ENCODE measurements at regions not wholly inside any gene's neighbourhood (a gene's known extent, or its start where the extent isn't known, plus 50 kb on each side); places are given as distances from the start of the nearest gene placed in this dataset.

DNA sequence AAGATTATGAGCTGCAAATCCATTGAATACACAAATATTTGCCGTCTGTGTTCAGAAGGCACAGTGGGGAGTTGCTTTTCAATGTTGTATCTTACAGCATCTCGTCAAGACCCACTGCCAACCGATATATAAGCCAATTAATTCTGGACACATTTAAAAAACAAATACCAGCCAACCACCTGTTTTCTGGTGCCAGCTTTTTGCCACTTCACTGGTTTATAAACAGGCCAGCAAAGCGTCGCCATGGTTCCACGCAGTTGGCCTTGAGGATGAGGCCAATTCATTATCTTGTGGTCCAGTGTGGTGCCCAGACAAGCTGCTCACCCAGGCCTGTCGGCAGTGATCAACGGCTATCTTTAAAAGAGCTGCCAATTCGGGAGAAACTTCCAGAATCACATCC lies 321.0 kb downstream of the TCERG1L start:
- DNase-seq: peak; percentile 7

DNA sequence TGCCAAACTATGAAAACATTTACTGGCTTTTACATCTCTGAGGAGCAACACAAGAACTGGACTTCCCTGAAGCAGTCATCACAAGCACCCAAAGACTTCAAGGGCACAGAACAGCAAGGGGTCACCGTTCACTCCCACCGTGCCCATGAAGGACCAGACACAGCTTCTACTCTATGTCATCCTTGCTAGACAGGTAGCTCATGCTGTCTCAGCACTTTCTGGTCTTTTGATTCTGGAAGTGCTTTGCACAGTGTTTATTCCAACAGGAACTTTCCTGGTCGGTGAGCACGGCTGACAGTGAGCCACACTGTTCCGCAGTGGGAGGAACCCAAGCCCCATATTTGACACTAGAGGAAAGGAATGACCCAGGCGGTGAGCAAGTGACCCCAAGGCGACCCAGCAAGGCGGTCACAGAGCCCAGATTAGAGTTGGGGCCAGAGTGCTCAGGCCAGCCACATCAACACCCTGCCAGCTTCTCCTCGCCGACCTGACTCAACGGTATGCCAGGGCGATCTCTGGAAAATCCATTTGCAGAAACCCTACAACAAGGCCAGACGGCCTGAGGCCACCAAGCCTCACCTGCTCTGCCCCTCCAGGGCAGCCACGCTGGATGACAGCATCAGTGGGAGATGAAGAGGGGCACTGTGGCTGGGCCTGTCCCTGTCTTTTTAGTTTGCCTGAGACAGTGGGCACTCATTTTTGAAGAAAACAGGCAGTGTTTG lies 318.6 kb downstream of the TCERG1L start:
- DNase-seq: no peak

DNA sequence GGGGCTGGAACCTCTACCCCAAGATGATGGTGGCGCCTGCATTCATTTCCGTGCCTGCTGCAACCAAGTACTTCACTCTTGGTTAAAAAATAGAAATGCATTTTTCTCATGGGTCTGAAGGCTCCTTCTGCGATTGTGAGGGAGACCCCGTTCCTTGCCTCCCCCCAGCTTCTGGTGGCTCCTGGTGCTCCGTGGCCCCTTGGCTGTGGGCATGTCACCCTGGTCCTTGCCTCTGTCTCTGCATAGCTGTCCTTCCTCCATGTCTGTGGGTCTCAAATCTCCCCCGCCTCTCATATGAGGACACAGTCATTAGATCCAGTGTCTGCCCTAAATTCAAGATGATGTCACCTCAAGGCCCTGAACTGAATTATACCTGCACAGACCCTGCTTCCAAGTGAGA lies 317.9 kb downstream of the TCERG1L start:
- DNase-seq: no peak

- no peak for DNase-seq
These were observed 317.3 kb downstream of the TCERG1L start for GRCh38 chr10:130994191-130994590.

GRCh38 chr10:130994845-130995244 lies 316.7 kb downstream of the TCERG1L start:
- DNase-seq: no peak

DNA sequence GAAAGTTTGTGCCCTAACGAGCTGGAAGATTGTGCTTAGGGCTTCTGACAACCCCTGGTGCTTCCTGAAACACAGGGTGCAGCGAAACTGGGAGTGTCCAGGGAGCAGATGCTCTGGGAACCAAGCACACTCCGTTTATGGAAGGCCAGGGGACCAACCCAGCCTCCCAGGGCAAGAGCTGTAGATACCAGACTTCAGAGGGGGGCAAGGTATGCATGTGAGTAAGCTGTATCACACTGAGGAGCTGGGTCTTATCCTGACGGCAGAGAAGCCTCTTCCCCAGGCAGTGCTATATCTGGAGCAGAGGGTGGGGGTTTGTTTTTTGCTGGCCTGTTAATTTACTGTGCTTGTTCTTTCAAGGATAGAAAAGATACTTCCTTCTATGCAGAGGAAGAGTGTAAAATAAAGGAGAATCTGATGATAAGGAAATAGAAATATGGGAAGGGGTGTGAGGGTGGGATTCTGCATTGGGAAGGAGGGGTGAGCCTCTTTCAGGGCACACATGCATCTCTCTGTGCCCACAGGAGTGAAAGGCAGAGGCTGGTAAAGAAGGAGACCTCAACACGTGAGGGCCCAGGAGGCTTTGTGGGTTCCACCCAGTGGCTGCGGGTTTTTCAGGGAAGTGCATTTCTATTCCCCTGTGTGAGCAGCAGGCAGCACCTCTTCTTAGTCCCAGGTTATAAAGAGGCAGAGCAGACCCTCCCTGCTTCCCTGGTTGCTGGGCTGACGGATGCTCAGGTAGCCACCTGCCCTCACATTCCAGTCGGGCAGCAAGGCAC lies 314.1 kb downstream of the TCERG1L start:
- no peak for DNase-seq

DNA sequence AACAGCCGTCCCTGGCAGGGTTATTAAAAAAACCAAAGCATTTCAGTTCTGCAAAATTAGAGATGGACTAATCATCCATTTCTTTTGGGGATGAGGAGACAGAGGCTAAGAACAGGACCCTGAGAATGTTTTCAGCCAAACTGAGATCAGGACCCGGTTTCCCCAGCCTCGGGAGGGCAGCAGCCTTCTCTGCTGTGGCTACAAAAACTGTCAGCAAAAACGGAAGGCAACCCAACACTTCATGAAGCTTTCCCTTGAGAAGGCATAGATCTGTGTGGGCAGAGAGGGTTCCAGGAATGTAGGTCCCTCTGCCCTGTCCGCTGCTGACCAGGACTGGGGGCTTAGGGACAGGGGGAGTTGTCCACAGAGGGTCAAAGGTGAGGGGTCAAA lies 313.5 kb downstream of the TCERG1L start:
- DNase-seq: no peak

- DNase-seq: no peak
These were observed 312.9 kb downstream of the TCERG1L start for GRCh38 chr10:130998642-130999041.

DNA sequence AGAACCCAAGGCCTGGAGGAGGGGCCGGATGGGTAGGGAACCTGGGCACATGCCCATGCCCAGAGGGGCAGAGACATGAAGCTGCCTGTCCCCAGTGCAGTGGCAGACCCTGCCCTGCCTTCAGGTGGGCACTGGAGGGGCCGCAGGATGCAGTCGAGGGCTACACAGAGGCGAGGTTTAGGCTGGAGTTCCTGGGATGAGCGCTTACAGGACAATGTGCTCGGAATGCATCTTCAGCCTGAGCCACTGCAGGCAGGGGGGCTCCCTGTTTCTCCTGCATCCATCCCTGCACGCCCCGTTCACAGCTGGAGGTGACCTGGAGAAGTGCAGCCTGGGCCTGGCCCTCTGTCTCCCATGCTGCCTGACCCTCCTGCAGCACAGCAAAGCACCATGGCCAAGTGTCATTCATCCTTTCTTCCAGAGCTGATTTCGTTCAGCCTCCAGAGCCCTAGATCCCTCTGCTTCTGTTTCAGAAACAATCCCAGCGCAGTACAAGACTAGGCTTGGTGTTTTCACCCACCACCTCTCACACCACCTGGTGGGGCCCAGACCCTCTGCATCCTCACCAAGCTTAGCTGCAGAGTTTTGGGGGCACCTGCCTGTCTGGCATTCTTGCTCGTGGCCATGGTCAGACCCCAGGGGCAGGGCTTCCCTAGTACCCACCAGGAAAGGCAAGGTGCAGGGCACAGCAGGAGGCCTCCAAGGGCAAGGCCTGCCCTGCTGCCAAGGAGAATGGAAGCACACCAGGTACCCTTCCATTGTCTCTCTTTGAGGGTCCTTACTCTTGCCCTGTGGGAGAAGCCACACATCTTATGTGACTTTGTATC lies 311.9 kb downstream of the TCERG1L start:
- no peak for DNase-seq

DNA sequence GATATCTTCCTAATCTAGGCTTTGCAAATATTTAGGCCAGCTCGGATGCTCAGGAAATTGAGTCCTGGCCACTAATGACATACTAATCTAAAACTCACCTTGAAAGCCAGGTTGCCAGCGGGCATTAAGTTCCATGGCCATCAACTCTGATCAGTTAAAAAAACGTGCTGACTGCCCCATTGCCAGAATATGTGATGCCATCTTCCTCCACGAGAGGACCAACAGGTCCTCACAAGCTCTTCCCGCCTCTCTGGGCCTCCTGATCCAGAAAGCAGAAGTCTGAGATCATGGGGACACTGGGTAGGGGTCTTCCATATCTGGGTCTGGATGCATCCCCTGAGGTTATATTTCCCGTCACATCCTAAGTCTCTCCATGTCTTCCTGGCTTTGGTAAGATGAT lies 311.3 kb downstream of the TCERG1L start:
- DNase-seq: no peak

GRCh38 chr10:131000743-131001142 lies 310.8 kb downstream of the TCERG1L start:
- DNase-seq: no peak

GRCh38 chr10:131001438-131001837 lies 310.1 kb downstream of the TCERG1L start:
- DNase-seq: no peak

GRCh38 chr10:131002031-131002861 lies 309.3 kb downstream of the TCERG1L start:
- no peak for DNase-seq

GRCh38 chr10:131003455-131003854 lies 308.1 kb downstream of the TCERG1L start:
- DNase-seq: peak; percentile 32

GRCh38 chr10:131004276-131004675 lies 307.2 kb downstream of the TCERG1L start:
- no peak for DNase-seq

- no peak for DNase-seq
These were observed 304.9 kb downstream of the TCERG1L start for GRCh38 chr10:131006458-131007256.

- DNase-seq: no peak
These were observed 301.7 kb downstream of the TCERG1L start for GRCh38 chr10:131009791-131010190.

- DNase-seq: no peak
These were observed 300.5 kb downstream of the TCERG1L start for GRCh38 chr10:131010965-131011575.

DNA sequence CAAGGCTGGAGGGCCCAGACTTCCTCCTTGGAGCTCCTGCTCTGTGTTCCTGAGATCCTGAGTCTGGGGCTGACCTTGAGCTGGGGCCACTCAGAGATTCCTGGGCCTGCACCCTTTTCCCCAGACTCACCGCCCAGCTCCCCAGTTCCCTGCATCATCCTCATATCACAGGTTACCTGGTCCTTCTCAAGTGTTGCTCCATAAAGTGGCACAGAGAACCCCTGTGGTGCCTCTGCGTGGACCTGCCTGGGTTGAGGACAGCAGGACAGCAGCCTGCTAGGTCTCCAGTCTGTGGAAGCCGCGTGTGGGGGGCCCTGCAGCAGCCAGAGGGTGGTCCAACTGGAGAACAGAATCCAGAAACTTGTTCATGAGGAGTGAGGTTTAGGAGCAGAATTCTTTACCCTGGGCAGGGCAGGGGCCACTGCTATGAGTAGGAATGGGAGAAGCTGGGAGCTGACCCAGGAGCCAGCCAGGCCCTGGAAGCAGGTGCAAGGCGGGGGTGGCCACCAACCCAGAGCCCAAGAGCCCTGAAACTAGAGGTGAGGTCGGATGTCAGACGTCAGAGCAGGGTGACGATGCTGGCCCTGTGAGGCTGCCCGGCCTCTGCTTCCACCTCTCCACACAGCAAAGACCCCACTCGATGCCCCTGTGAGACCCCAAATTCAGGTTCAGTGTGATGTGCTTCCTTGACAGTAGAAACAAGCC lies 299.4 kb downstream of the TCERG1L start:
- no peak for DNase-seq

- DNase-seq: no peak
These were observed 298.9 kb downstream of the TCERG1L start for GRCh38 chr10:131012641-131012985.
